H9 (cell line): ENCODE measurements at regions not wholly inside any gene's neighbourhood (a gene's known extent, or its start where the extent isn't known, plus 50 kb on each side); places are given as distances from the start of the nearest gene placed in this dataset.

Experiments used
- DNase-seq: peaks from one replicate; pipeline ENCODE4 v3.0.0-alpha.2; 2017
- H2AFZ ChIP-seq: one replicate; pipeline ENCODE4 v1.6.1; 2013; ENCODE audit warnings: mild to moderate bottlenecking, low read length, control low read depth, moderate library complexity
- H2AK5ac ChIP-seq: 2 replicates; pipeline ENCODE4 v1.6.1; 2013; ENCODE audit warnings: low read length, control low read depth, mixed read lengths; ENCODE audit not compliant: insufficient read length
- H2BK120ac ChIP-seq: one replicate; pipeline ENCODE4 v1.6.1; 2013; ENCODE audit warnings: low read depth, mild to moderate bottlenecking, low read length, control low read depth, inconsistent platforms; ENCODE audit not compliant: poor library complexity, severe bottlenecking
- H2BK12ac ChIP-seq: 2 replicates; pipeline ENCODE4 v1.6.1; 2013; ENCODE audit warnings: low read length, control low read depth, mixed read lengths, low read depth; ENCODE audit not compliant: insufficient read length
- H2BK15ac ChIP-seq: 2 replicates; pipeline ENCODE4 v1.6.1; 2013; ENCODE audit warnings: low read depth, low read length, control low read depth
- H2BK20ac ChIP-seq: one replicate; pipeline ENCODE4 v1.6.1; 2013; ENCODE audit warnings: low read depth, mild to moderate bottlenecking, low read length, control low read depth, inconsistent platforms; ENCODE audit not compliant: poor library complexity, severe bottlenecking
- H2BK5ac ChIP-seq: 2 replicates; pipeline ENCODE4 v1.6.1; 2013; ENCODE audit warnings: low read length, control low read depth, mixed read lengths; ENCODE audit not compliant: insufficient read length
- H3K14ac ChIP-seq: 2 replicates; pipeline ENCODE4 v1.6.1; 2013; ENCODE audit warnings: low read length, control low read depth; ENCODE audit not compliant: insufficient read depth
- H3K18ac ChIP-seq: 2 replicates; pipeline ENCODE4 v1.6.1; 2013; ENCODE audit warnings: low read depth, mild to moderate bottlenecking, mixed read lengths, low read length, control low read depth; ENCODE audit not compliant: insufficient read length
- H3K23ac ChIP-seq: 2 replicates; pipeline ENCODE4 v1.6.1; 2013; ENCODE audit warnings: low read length, control low read depth, mixed read lengths, low read depth; ENCODE audit not compliant: insufficient read length
- H3K23me2 ChIP-seq: 2 replicates; pipeline ENCODE4 v1.6.1; 2013; ENCODE audit warnings: low read depth, mild to moderate bottlenecking, mixed read lengths, low read length, control low read depth; ENCODE audit not compliant: insufficient read length, poor library complexity, severe bottlenecking
- H3K27ac ChIP-seq: 2 replicates; pipeline ENCODE4 v1.5.1; 2013; ENCODE audit warnings: low read length, control low read depth, mixed read lengths, low read depth; ENCODE audit not compliant: insufficient read length
- H3K27me3 ChIP-seq: 2 replicates; pipeline ENCODE4 v1.6.1; 2013; ENCODE audit warnings: low read length, control low read depth, inconsistent platforms; ENCODE audit not compliant: insufficient read depth
- H3K4ac ChIP-seq: 2 replicates; pipeline ENCODE4 v1.6.1; 2013; ENCODE audit warnings: low read depth, mild to moderate bottlenecking, control low read depth, inconsistent platforms, low read length, moderate library complexity
- H3K4me1 ChIP-seq: 2 replicates; pipeline ENCODE4 v1.6.1; 2013; ENCODE audit warnings: low read length, control low read depth, inconsistent platforms; ENCODE audit not compliant: insufficient read depth
- H3K4me2 ChIP-seq: 2 replicates; pipeline ENCODE4 v1.6.1; 2013; ENCODE audit warnings: low read length, control low read depth, mixed read lengths; ENCODE audit not compliant: insufficient read length, insufficient read depth
- H3K56ac ChIP-seq: 2 replicates; pipeline ENCODE4 v1.6.1; 2013; ENCODE audit warnings: low read depth, mild to moderate bottlenecking, mixed read lengths, low read length, control low read depth; ENCODE audit not compliant: insufficient read length
- H3K79me1 ChIP-seq: 2 replicates; pipeline ENCODE4 v1.6.1; 2013; ENCODE audit warnings: low read depth, mild to moderate bottlenecking, moderate library complexity, low read length, control low read depth, inconsistent platforms; ENCODE audit not compliant: insufficient read depth, poor library complexity, severe bottlenecking
- H3K79me2 ChIP-seq: 2 replicates; pipeline ENCODE4 v1.6.1; 2013; ENCODE audit warnings: low read length, control low read depth, inconsistent platforms; ENCODE audit not compliant: insufficient read depth
- H3K9ac ChIP-seq: 2 replicates; pipeline ENCODE4 v1.6.1; 2013; ENCODE audit warnings: low read length, control low read depth, mixed read lengths; ENCODE audit not compliant: insufficient read length; ENCODE audit errors: extremely low read depth
- H3K9me3 ChIP-seq: one replicate; pipeline ENCODE4 v1.6.1; 2013; ENCODE audit warnings: low read depth, low read length, inconsistent platforms; ENCODE audit not compliant: control insufficient read depth
- H3T11ph ChIP-seq: one replicate; pipeline ENCODE4 v1.6.1; 2013; ENCODE audit warnings: mild to moderate bottlenecking, low read length, control low read depth, inconsistent platforms
- H4K20me1 ChIP-seq: one replicate; pipeline ENCODE4 v1.6.1; 2013; ENCODE audit not compliant: control insufficient read depth, insufficient read length, insufficient read depth
- H4K5ac ChIP-seq: 2 replicates; pipeline ENCODE4 v1.6.1; 2013; ENCODE audit warnings: low read depth, mild to moderate bottlenecking, mixed read lengths, low read length, control low read depth; ENCODE audit not compliant: insufficient read length
- H4K8ac ChIP-seq: replicated peaks from 2 replicates; pipeline ENCODE4 v1.6.1; 2013; ENCODE audit warnings: low read length, control low read depth, mixed read lengths, low read depth; ENCODE audit not compliant: insufficient read length
- H4K91ac ChIP-seq: 2 replicates; pipeline ENCODE4 v1.6.1; 2013; ENCODE audit warnings: low read depth, mild to moderate bottlenecking, moderate library complexity, mixed read lengths, low read length, control low read depth; ENCODE audit not compliant: insufficient read length
- H3K27ac Mint-ChIP-seq, 3 experiments: 2 replicates in 2 of 3; 3 replicates in 1 of 3; pipeline ENCODE4 v1.8.0; 2020 to 2021; ENCODE audit warnings: mixed read lengths in 3 of 3, mild to moderate bottlenecking in 1 of 3, moderate library complexity in 1 of 3
- H3K27me3 Mint-ChIP-seq: 2 replicates; pipeline ENCODE4 v1.8.0; 2021; ENCODE audit warnings: low read depth, mild to moderate bottlenecking, moderate library complexity, mixed read lengths
- H3K36me3 Mint-ChIP-seq, 3 experiments: 2 replicates in 2 of 3; 3 replicates in 1 of 3; pipeline ENCODE4 v1.8.0; 2020 to 2021; ENCODE audit warnings: low read depth in 3 of 3, mixed read lengths in 3 of 3; ENCODE audit not compliant: insufficient read depth in 1 of 3
- H3K4me1 Mint-ChIP-seq, 2 experiments: 2 replicates each; pipeline ENCODE4 v1.8.0; 2020; ENCODE audit warnings: mixed read lengths in 2 of 2
- H3K4me3 Mint-ChIP-seq, 2 experiments: 2 replicates in 1 of 2; 3 replicates in 1 of 2; pipeline ENCODE4 v1.8.0; 2020 to 2021; ENCODE audit warnings: mild to moderate bottlenecking in 2 of 2, mixed read lengths in 2 of 2, moderate library complexity in 1 of 2
- H3K9me3 Mint-ChIP-seq, 2 experiments: 2 replicates in 1 of 2; 3 replicates in 1 of 2; pipeline ENCODE4 v1.8.0; 2020; ENCODE audit warnings: mild to moderate bottlenecking in 2 of 2, mixed read lengths in 2 of 2, moderate library complexity in 1 of 2
- CTCF ChIP-seq: fragments of 200-600 bp; sonication (generic); conservative IDR thresholded peaks from 3 replicates; pipeline ENCODE4 v1.8.0; 2021; ENCODE audit warnings: antibody characterized with exemption, mild to moderate bottlenecking
- WGBS: extraction: QIAGEN DNeasy Blood & Tissue Kit; methylation state at CpG from one replicate; pipeline ENCODE4 v1.1.7; 2013; ENCODE audit warnings: missing lambda C conversion rate, low lambda C conversion rate, mixed read lengths; ENCODE audit not compliant: insufficient read length; ENCODE audit errors: extremely low coverage; 5-methylcytosine and 5-hydroxymethylcytosine counted together

GRCh38 chr4:162457071-162457865 is 293.5 kb upstream of the FSTL5 start:
- no peak overlapping the region for H4K8ac ChIP-seq
- no peak overlapping the region for H2BK15ac ChIP-seq
- no peak overlapping the region for H4K5ac ChIP-seq
- Mint-ChIP-seq H3K27me3 (no peaks in the 10 kb centered on the region), H3K4me3 (no peak overlapping the region), H3K4me1 (peaks cover 0 to 4% of the 10 kb centered on the region in 2 experiments; a peak in 1 of 4 replicates), H3K27ac (peak overlapping the region in 1 of 3 experiments; percentile 44; a peak in 1 of 7 replicates), H3K36me3 (no peaks in the 10 kb centered on the region), H3K9me3 (peaks cover 0 to 2% of the 10 kb centered on the region in 2 experiments; a peak in 1 of 5 replicates)
- no peaks in the 10 kb centered on the region for H3K9me3 ChIP-seq
- H3T11ph ChIP-seq, result no peak overlapping the region
- H2BK120ac ChIP-seq, result no peak overlapping the region
- DNase-seq, result no peak
- H4K91ac ChIP-seq, result no peak overlapping the region
- no peak overlapping the region for H2AFZ ChIP-seq
- no peak overlapping the region for H2BK12ac ChIP-seq
- WGBS, result no CpG with 5 or more reads among the region's 5 CpGs
- no peak overlapping the region for H3K56ac ChIP-seq
- no peaks in the 10 kb centered on the region for H3K4me1 ChIP-seq
- H3K4ac ChIP-seq, result no peak overlapping the region
- no peak overlapping the region for H2AK5ac ChIP-seq
- no peaks in the 10 kb centered on the region for H3K23me2 ChIP-seq
- no peak overlapping the region for H3K27ac ChIP-seq
- H3K79me1 ChIP-seq, result no peaks in the 10 kb centered on the region
- no peaks in the 10 kb centered on the region for H4K20me1 ChIP-seq
- no peak overlapping the region for H3K18ac ChIP-seq
- H3K14ac ChIP-seq, result no peak overlapping the region
- H2BK5ac ChIP-seq, result no peak overlapping the region
- no peak for TF ChIP-seq CTCF
- H2BK20ac ChIP-seq, result no peak overlapping the region
- H3K23ac ChIP-seq, result no peak overlapping the region
- no peaks in the 10 kb centered on the region for H3K27me3 ChIP-seq
- no peak overlapping the region for H3K4me2 ChIP-seq
- H3K9ac ChIP-seq, result no peak overlapping the region
- H3K79me2 ChIP-seq, result no peaks in the 10 kb centered on the region
